ENCODE measurements at regions not wholly inside any gene's neighbourhood (a gene's known extent, or its start where the extent isn't known, plus 50 kb on each side); places are given as distances from the start of the nearest gene placed in this dataset.

DNA sequence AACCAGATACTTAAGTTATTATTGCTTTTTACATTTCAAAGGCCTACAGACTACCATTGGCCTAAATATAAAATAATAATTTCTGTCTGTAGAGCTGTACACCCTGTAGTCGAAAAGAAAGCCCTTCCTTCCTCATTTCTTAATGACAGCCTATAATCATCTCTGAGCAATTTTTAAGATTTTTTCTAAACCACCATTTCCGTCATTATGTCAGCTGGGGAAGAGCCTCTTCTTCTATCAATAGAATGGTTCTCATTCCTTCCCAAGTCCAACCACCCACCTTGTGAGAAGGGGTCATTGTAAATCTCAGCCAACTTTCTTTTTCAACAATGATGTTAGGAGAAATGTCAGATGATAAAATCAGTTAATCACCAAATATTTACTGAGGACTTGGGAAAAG is 91.8 kb downstream of the PLEKHG1 start:
- DNase-seq (ENCODE audit: low read depth, low spot score) (no peak), FAIRE-seq (no peak)
- Histone ChIP-seq H3K4me2 (ENCODE audit: insufficient read depth, low read length) (no peak overlapping the region), H3K9me3 (replicated peaks; ENCODE audit: control insufficient read depth, insufficient read depth, low read length) (no peaks in the 10 kb centered on the region), H3K79me2 (ENCODE audit: control insufficient read depth, insufficient read depth, low read length) (no peaks in the 10 kb centered on the region), H3K9me1 (replicated peaks; ENCODE audit: control insufficient read depth, extremely low read depth, insufficient read depth, low read length) (no peaks in the 10 kb centered on the region), H3K27ac (ENCODE audit: insufficient read depth, low read depth, low read length) (no peak overlapping the region), H4K20me1 (replicated peaks; ENCODE audit: control insufficient read depth, extremely low read depth, insufficient read depth, low read length) (no peaks in the 10 kb centered on the region), H3K36me3 (ENCODE audit: control insufficient read depth in 2 of 2, extremely low read depth in 1 of 2, insufficient read depth in 2 of 2, low read length in 2 of 2) (no peaks in the 10 kb centered on the region), H3K9ac (replicated peaks; ENCODE audit: extremely low read depth, insufficient read depth, low read length) (no peak overlapping the region), H2AFZ (ENCODE audit: low read depth, low read length) (no peak overlapping the region), H3K27me3 (ENCODE audit: control insufficient read depth in 2 of 2, insufficient read depth in 2 of 2, low read length in 2 of 2) (no peaks in the 10 kb centered on the region), H3K4me3 (replicated peaks in 1 of 3; ENCODE audit: insufficient read depth in 1 of 3, low read depth in 1 of 3, low read length in 3 of 3) (no peak overlapping the region), H3K4me1 (ENCODE audit: control insufficient read depth, extremely low read depth, insufficient read depth, low read length) (peaks cover 29% of the 10 kb centered on the region)
- ChIA-PET CTCF (no interaction called here), POLR2A (no interaction called here)
- intact Hi-C loops (cut with micrococcal nuclease): no loop called here
- dilution Hi-C loops (cut with MboI; ENCODE audit: extremely low pct_ligation_motif_present, low sequenced_read_pairs): no loop called here
- BruUV-seq (replicated peaks): no TSS peak
- TF ChIP-seq EZH2 (IDR thresholded peaks at IDR 0.05; ENCODE audit: borderline replicate concordance, low read depth, low read length, severe bottlenecking) (no peak), JUN (IDR thresholded peaks at IDR 0.05; ENCODE audit: borderline replicate concordance, insufficient read depth, insufficient read length, low read depth) (no peak)

DNA sequence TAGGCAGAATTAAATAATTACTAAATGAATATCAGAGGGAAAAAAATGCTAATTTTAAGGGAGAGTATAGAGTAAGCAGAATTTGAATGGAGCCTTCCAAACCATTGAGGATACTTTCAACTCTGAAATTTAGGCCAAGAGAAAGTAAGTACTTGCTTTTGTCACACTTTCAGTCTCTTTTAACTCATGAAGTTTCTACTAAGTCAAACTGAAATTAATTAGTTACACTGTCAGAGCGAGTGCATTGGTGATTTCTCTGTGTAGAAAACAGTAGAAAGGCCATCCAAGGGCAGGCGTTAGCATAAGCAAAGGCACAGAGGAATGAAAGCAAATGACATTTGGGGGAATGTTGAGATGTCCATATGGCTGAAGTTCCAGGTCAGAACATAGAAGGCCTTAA is 92.9 kb downstream of the PLEKHG1 start:
- CTCF ChIA-PET: interaction anchor here (0.9 kb wide), 1 partner anchor 10 kb away, joined by 3 read pairs; no protein-coding TSS in a partner anchor
- BruUV-seq (replicated peaks): no TSS peak

More for the DNA sequence above, 92.9 kb downstream of the PLEKHG1 start:
- FAIRE-seq (no peak), DNase-seq (ENCODE audit: low read depth, low spot score) (no peak)
- POLR2A ChIA-PET: no interaction called here
- no peaks in the 10 kb centered on the region for H3K9me1 ChIP-seq (replicated peaks; ENCODE audit: control insufficient read depth, extremely low read depth, insufficient read depth, low read length)
- H4K20me1 ChIP-seq (replicated peaks; ENCODE audit: control insufficient read depth, extremely low read depth, insufficient read depth, low read length): no peaks in the 10 kb centered on the region
- no peak overlapping the region for H3K4me3 ChIP-seq (replicated peaks in 1 of 3; ENCODE audit: insufficient read depth in 1 of 3, low read depth in 1 of 3, low read length in 3 of 3)
- intact Hi-C loops (cut with micrococcal nuclease) (no loop called here), dilution Hi-C loops (cut with MboI; ENCODE audit: extremely low pct_ligation_motif_present, low sequenced_read_pairs) (no loop called here)
- peaks cover 22% of the 10 kb centered on the region for H3K4me1 ChIP-seq (ENCODE audit: control insufficient read depth, extremely low read depth, insufficient read depth, low read length)
- no peak overlapping the region for H3K9ac ChIP-seq (replicated peaks; ENCODE audit: extremely low read depth, insufficient read depth, low read length)
- no peaks in the 10 kb centered on the region for H3K79me2 ChIP-seq (ENCODE audit: control insufficient read depth, insufficient read depth, low read length)
- H3K27me3 ChIP-seq (ENCODE audit: control insufficient read depth in 2 of 2, insufficient read depth in 2 of 2, low read length in 2 of 2): no peaks in the 10 kb centered on the region
- TF ChIP-seq CTCF (IDR thresholded peaks at IDR 0.05; ENCODE audit: extremely low read depth in 1 of 2, insufficient read depth in 1 of 2, low read depth in 1 of 2, low read length in 2 of 2): no peak
- TF ChIP-seq GATA2 (IDR thresholded peaks at IDR 0.05; ENCODE audit: insufficient read depth, insufficient read length, low read depth, low read length): no peak
- no peak for TF ChIP-seq FOS (IDR thresholded peaks at IDR 0.05; ENCODE audit: borderline replicate concordance, insufficient read depth, low read length)
- no peak for TF ChIP-seq POLR2AphosphoS5 (IDR thresholded peaks at IDR 0.05; ENCODE audit: insufficient read depth, low read depth, low read length)
- TF ChIP-seq JUN (IDR thresholded peaks at IDR 0.05; ENCODE audit: borderline replicate concordance, insufficient read depth, insufficient read length, low read depth): no peak
- TF ChIP-seq EZH2 (IDR thresholded peaks at IDR 0.05; ENCODE audit: borderline replicate concordance, low read depth, low read length, severe bottlenecking): no peak
- no peak for TF ChIP-seq MYC (IDR thresholded peaks at IDR 0.05; ENCODE audit: low read depth, low read length)
- TF ChIP-seq MAX (IDR thresholded peaks at IDR 0.05; ENCODE audit: insufficient read depth, insufficient read length): no peak
- TF ChIP-seq POLR2A (IDR thresholded peaks at IDR 0.05; ENCODE audit: low read depth, low read length): no peak
- H3K4me2 ChIP-seq (ENCODE audit: insufficient read depth, low read length): no peak overlapping the region
- H3K27ac ChIP-seq (ENCODE audit: insufficient read depth, low read depth, low read length): no peak overlapping the region
- H3K9me3 ChIP-seq (replicated peaks; ENCODE audit: control insufficient read depth, insufficient read depth, low read length): no peaks in the 10 kb centered on the region
- no peaks in the 10 kb centered on the region for H3K36me3 ChIP-seq (ENCODE audit: control insufficient read depth in 2 of 2, extremely low read depth in 1 of 2, insufficient read depth in 2 of 2, low read length in 2 of 2)
- no peak overlapping the region for H2AFZ ChIP-seq (ENCODE audit: low read depth, low read length)

All from endothelial cell of umbilical vein (primary cell).